Calu3 (cell line): ENCODE measurements at regions not wholly inside any gene's neighbourhood (a gene's known extent, or its start where the extent isn't known, plus 50 kb on each side); places are given as distances from the start of the nearest gene placed in this dataset.
"Not testable (repeated sequence)": the region's sequence is repeated elsewhere in the genome, so short reads cannot be mapped to it uniquely, and the experiment has no call there.

Experiments used
- BruUV-seq: library from RNA; stranded (reverse); fragments of 400-500 nt; replicated peaks from 2 replicates; lab custom pipeline; 2021; lab: Mats Ljungman, UMichigan
- CTCF ChIA-PET: fragments of 300-600 bp; sonication (Branson Sonifier 250); formaldehyde crosslinking; loops from one replicate; lab custom pipeline; 2022; ENCODE audit warnings: antibody characterized with exemption; lab: Charles Lee
- DNase-seq: peaks from one replicate; pipeline ENCODE4 v3.0.0; 2022
- H3K27ac Mint-ChIP-seq: one replicate; pipeline ENCODE4 v1.8.0; 2022; ENCODE audit warnings: mixed read lengths; ENCODE audit not compliant: unreplicated experiment
- H3K27me3 Mint-ChIP-seq: one replicate; pipeline ENCODE4 v1.8.0; 2022; ENCODE audit warnings: mixed read lengths; ENCODE audit not compliant: unreplicated experiment
- H3K36me3 Mint-ChIP-seq: one replicate; pipeline ENCODE4 v1.8.0; 2022; ENCODE audit warnings: mild to moderate bottlenecking, moderate library complexity, mixed read lengths; ENCODE audit not compliant: insufficient read depth, unreplicated experiment
- H3K4me1 Mint-ChIP-seq: one replicate; pipeline ENCODE4 v1.8.0; 2022; ENCODE audit warnings: mild to moderate bottlenecking, low read depth, mixed read lengths; ENCODE audit not compliant: unreplicated experiment
- H3K4me3 Mint-ChIP-seq: one replicate; pipeline ENCODE4 v1.8.0; 2022; ENCODE audit warnings: mild to moderate bottlenecking, low read depth, moderate library complexity, mixed read lengths; ENCODE audit not compliant: unreplicated experiment
- H3K9me3 Mint-ChIP-seq: one replicate; pipeline ENCODE4 v1.8.0; 2022; ENCODE audit warnings: low read depth, mixed read lengths; ENCODE audit not compliant: unreplicated experiment
- intact Hi-C: fragments of 100-400 bp; cut with micrococcal nuclease; formaldehyde crosslinking; loops from one replicate; pipeline ENCODE4 v1.10.0; 2022; ENCODE audit not compliant: unreplicated experiment
- TF ChIP-seq, protein P1 (sequence below): fragments of 200-600 bp; IDR thresholded peaks from one replicate; pipeline ENCODE4 v1.8.0; 2022; ENCODE audit warnings: antibody characterized with exemption; ENCODE audit not compliant: unreplicated experiment

DNA sequence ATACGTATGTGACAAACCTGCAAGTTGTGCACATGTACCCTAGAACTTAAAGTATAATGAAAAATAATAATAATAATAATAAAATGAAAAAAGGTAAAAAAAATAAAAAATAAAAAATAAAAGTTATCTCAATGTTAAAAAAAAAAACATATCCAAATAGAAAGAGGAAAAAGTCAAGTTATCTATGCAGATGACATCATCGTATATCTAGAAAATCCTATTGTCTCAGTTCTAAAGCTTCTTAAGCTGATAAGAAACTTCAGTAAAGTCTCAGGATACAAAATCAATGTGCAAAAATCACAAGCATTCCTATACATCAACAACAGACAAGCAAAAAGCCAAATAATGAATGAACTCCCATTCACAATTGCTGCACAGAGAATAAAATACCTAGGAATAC, 466.6 kb upstream of the PHF14 start:
- no TSS peak for BruUV-seq
- intact Hi-C loops: no loop called here
- Mint-ChIP-seq H3K4me1 (no peaks in the 10 kb centered on the region), H3K9me3 (peaks cover 5% of the 10 kb centered on the region), H3K36me3 (no peaks in the 10 kb centered on the region), H3K27ac (no peak overlapping the region), H3K4me3 (no peak overlapping the region), H3K27me3 (no peaks in the 10 kb centered on the region)
- TF ChIP-seq, protein P1, sequence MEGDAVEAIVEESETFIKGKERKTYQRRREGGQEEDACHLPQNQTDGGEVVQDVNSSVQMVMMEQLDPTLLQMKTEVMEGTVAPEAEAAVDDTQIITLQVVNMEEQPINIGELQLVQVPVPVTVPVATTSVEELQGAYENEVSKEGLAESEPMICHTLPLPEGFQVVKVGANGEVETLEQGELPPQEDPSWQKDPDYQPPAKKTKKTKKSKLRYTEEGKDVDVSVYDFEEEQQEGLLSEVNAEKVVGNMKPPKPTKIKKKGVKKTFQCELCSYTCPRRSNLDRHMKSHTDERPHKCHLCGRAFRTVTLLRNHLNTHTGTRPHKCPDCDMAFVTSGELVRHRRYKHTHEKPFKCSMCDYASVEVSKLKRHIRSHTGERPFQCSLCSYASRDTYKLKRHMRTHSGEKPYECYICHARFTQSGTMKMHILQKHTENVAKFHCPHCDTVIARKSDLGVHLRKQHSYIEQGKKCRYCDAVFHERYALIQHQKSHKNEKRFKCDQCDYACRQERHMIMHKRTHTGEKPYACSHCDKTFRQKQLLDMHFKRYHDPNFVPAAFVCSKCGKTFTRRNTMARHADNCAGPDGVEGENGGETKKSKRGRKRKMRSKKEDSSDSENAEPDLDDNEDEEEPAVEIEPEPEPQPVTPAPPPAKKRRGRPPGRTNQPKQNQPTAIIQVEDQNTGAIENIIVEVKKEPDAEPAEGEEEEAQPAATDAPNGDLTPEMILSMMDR: no peak
- DNase-seq: no peak
- CTCF ChIA-PET: no interaction called here

DNA sequence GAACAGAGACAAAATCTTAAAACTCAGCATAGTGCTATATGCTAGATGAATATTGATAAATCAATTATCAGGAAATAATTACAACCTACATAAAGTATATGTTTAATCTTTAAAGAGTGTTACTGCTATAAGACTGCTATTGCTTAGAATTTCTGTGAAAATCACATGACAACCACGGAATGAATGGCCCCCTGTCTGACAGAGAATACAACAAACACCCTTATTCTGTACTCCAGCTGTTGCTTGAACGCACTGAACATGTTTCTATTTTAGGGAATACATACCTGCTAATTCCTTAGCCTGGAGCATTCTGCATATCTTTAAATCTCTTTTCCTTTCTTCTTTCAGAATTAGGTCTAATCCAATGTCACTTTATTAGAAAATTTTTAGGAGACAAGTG, 452.4 kb upstream of the PHF14 start:
- no TSS peak for BruUV-seq
- TF ChIP-seq, protein P1: no peak
- Mint-ChIP-seq H3K4me3 (no peak overlapping the region), H3K4me1 (no peaks in the 10 kb centered on the region), H3K27me3 (no peaks in the 10 kb centered on the region), H3K27ac (no peak overlapping the region), H3K9me3 (peaks cover 3% of the 10 kb centered on the region), H3K36me3 (no peaks in the 10 kb centered on the region)
- intact Hi-C loops: no loop called here
- CTCF ChIA-PET: no interaction called here
- no peak for DNase-seq

DNA sequence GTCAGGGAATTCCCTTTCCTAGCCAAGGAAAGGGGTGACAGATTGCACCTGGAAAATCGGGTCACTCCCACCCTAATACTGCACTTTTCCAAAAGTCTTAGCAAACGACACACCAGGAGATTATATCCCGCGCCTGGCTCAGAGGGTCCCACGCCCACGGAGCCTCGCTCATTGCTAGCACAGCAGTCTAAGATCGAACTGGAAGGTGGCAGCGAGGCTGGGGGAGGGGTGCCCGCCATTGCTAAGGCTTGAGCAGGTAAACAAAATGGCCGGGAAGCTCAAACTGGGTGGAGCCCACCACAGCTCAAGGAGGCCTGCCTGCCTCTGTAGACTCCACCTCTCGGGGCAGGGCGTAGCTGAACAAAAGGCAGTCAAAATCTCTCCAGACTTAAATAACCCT, 440.2 kb upstream of the PHF14 start:
- CTCF ChIA-PET, H3K27me3 Mint-ChIP-seq, H3K27ac Mint-ChIP-seq: not testable (repeated sequence)

DNA sequence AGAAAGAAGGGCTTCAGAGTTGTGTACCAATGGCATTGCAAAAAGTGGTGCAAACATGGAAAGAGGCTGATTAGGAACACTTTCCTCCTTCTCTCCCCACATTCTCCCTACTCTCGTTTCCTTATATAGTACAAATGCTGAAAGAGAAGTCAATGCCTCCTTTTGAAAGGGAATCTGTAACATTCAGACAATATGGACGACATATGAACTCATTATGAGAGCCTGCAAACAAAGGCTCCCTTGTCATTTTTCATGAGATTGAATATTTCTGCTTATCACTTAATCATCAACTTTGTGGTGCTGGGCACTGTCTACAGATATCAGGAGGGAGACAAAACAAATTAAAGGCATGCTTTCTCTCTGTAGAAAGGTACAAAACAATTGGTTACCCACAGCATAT, 437.1 kb upstream of the PHF14 start:
- TF ChIP-seq, protein P1: no peak
- Mint-ChIP-seq H3K27me3 (no peaks in the 10 kb centered on the region), H3K4me3 (no peak overlapping the region), H3K4me1 (no peaks in the 10 kb centered on the region), H3K36me3 (no peaks in the 10 kb centered on the region), H3K27ac (no peak overlapping the region), H3K9me3 (peaks cover 2% of the 10 kb centered on the region)
- intact Hi-C loops: no loop called here
- CTCF ChIA-PET: no interaction called here
- DNase-seq: no peak
- no TSS peak for BruUV-seq

More for the DNA sequence above, 440.2 kb upstream of the PHF14 start:
- H3K9me3 Mint-ChIP-seq, intact Hi-C loops, DNase-seq, H3K36me3 Mint-ChIP-seq, BruUV-seq, H3K4me3 Mint-ChIP-seq, H3K4me1 Mint-ChIP-seq: not testable (repeated sequence)

DNA sequence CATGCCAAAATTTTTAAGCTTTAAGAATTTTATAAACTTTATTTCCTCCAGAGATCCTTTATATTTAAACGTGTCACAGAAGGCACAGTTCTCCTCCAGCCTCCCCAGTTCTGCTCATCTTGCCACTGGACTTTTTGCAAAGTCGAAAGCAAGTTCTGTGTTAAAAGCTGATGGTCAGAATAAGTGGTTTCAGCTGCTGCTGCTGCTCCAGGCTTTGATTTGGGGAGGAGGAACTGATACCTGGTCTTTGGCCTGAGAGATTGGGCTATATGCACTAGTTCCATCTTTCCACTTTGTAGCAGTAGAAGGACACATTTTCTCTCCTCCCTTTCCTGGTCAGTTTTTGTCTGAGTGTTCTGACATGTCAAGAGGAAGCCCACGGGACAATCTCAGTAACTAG, 435.9 kb upstream of the PHF14 start:
- intact Hi-C loops: no loop called here
- no peak for DNase-seq
- TF ChIP-seq, protein P1: no peak
- Mint-ChIP-seq H3K9me3 (peaks cover 2% of the 10 kb centered on the region), H3K4me3 (no peak overlapping the region), H3K36me3 (no peaks in the 10 kb centered on the region), H3K27ac (no peak overlapping the region), H3K27me3 (no peaks in the 10 kb centered on the region), H3K4me1 (no peaks in the 10 kb centered on the region)
- no TSS peak for BruUV-seq
- CTCF ChIA-PET: interaction anchor here (0.6 kb wide), 1 partner anchor 271 kb away, joined by 6 read pairs; no protein-coding TSS in a partner anchor
